ENCODE measurements at regions not wholly inside any gene's neighbourhood (a gene's known extent, or its start where the extent isn't known, plus 50 kb on each side); places are given as distances from the start of the nearest gene placed in this dataset.

GRCh38 chr2:188725746-188726360 is 248.3 kb upstream of the COL3A1 start:
- TF ChIP-seq CTCF (IDR thresholded peaks at IDR 0.05): no peak
- TF ChIP-seq POLR2AphosphoS5 (IDR thresholded peaks at IDR 0.05): no peak
- TF ChIP-seq POLR2A (IDR thresholded peaks at IDR 0.05): no peak

Data from prostate gland (tissue), 2 donors.